ENCODE measurements at regions not wholly inside any gene's neighbourhood (a gene's known extent, or its start where the extent isn't known, plus 50 kb on each side); places are given as distances from the start of the nearest gene placed in this dataset.

- TF ChIP-seq CTCF (IDR thresholded peaks at IDR 0.05) (no peak), POLR2A (IDR thresholded peaks at IDR 0.05) (no peak)
Observed at GRCh38 chr6:128801621-128802020, 81.3 kb upstream of the LAMA2 start.
